Left renal cortex interstitium (tissue), 4 donors: ENCODE measurements at regions not wholly inside any gene's neighbourhood (a gene's known extent, or its start where the extent isn't known, plus 50 kb on each side); places are given as distances from the start of the nearest gene placed in this dataset.
A peak's percentile ranks its signal among the peaks of the same experiment; 100 is the strongest.

ENCODE experiments used
- DNase-seq, 4 donors: peaks; one replicate each; pipeline ENCODE4 v3.0.0-alpha.2; 2013; ENCODE audit warnings: low read depth in 4 of 4, low spot score in 2 of 4, missing footprints in 1 of 4

DNA sequence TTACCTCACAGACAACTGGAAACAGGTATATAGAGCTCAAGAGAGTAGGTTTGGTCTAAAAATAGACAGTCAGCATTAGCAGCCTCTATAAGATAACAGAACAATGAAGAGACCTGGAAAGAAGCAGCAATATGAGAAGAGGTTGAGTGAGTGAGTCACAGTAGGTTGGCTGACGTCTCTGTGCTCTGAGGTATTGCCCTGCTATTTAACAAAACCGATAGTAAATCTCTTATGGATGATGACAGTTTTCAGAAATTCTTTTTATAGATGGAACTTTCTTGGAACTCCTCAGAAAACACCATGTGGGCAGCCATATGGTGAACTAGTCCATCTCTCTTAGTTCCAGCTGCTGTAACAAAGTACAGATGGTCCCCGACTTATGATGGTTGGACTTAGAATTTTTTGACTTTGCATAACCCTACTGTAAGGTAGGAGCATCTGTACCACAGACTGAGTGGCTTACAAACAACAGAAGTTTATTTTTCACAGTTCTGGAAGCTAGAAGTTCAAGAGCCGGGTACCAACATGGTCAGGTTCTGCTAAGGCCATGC is 123.5 kb downstream of the MBD2 start:
- DNase-seq: no peak

DNA sequence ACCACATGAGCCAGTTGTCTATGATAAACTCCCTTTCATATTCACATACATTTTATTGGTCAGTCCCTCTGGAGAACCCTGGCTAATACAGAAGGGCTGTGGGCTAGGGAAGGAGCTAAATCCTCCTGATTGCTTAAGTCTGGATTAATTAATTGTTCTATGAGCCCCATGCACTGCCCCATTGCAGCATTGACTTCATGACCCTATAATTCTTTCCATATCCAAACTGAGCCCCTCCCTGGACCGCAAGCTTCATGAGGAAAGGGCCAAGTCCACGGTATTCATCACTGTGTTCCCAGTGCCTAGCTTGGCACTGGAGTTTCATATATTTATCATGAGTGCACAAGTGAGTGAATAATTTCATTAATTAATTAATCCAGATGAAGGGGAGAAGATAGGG is 124.0 kb downstream of the MBD2 start:
- no peak for DNase-seq

DNA sequence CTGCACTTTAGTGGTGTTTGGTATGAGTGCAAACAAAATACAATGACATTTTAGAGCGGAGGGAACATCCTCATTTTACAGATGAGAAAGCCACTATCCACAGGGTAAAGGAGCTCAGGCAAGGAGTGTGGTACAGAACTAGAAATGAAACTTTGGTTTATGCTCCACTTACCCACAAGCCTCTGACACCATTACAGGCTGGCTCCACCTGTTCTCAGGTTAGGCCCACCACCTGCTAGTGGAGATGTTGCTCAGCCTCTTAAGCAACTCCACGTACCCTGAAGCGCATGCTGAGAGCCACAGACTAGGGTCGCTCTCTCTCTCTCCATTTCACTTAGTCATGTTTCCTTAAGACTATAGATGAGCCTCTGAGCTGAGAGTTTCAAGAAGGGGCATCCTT is 130.0 kb downstream of the MBD2 start:
- DNase-seq: no peak

DNA sequence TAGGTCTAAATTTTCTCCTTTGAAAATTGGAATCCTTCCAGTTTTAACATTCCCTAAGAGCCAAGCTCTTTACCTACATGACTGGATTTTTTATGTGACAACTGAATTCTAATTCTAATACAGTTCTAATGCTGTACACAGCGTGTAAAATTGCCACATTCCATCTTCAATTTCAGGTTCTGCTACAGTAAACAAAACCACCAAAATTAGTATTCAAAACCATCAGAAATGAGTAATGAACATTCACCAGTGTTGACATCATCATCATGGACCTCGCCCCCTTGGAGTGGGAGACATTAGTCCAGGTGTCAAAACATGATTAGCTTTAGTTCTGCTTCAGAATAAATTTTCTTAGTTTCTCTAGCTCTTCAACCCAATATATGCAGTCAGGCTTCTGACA is 133.6 kb downstream of the MBD2 start:
- DNase-seq: no peak

DNA sequence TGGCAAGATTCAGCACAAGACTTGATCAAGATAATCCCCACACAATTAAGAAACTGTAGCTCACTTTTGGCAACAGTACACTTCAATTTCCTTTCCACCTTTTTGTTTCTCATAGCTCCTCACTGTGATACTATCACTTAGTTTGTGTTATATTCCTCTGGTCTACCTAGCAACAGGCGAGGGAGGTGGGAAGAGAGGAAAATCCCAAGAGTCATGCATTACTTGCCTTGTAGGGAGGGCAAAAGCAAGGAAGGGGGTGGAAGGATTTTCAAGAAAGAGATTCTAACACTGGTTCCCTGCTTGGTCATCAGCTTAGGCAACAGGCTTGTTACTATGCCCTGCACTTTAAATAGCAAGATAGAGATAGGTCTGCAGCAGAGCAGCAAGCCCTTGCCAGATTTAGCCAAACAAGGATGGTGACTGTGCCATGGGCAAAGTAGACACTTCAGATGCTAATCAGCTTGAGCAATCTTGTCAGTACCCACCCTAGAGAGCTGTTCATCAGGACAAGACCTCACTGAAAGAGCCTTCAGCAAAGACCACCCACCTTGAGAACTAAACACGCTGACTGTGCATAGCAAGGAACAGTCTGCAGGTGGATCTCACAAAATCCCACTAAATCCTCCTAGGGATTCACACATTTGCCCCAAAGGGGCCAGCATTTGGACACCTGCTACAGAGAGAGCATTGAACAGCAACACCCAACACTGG is 134.6 kb downstream of the MBD2 start:
- DNase-seq: no peak

DNA sequence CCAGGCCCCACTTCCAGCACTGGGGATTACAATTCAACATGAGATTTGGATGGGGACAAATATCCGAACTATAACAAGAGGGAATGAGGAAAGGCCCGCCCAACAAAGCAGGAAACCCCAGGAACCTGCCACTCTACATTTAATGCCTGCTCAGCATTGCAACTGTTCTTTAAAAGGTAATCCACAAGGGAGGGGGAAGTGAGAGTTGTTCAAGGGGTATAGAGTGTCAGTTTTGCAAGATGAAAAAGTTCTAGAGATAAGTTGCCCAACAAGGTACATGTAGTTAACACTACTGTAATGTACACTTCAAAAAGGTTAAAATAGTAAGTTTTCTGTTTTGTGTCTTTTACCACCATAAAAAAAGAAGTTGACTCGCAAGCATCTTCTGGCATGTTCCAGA is 137.6 kb downstream of the MBD2 start:
- no peak for DNase-seq

DNA sequence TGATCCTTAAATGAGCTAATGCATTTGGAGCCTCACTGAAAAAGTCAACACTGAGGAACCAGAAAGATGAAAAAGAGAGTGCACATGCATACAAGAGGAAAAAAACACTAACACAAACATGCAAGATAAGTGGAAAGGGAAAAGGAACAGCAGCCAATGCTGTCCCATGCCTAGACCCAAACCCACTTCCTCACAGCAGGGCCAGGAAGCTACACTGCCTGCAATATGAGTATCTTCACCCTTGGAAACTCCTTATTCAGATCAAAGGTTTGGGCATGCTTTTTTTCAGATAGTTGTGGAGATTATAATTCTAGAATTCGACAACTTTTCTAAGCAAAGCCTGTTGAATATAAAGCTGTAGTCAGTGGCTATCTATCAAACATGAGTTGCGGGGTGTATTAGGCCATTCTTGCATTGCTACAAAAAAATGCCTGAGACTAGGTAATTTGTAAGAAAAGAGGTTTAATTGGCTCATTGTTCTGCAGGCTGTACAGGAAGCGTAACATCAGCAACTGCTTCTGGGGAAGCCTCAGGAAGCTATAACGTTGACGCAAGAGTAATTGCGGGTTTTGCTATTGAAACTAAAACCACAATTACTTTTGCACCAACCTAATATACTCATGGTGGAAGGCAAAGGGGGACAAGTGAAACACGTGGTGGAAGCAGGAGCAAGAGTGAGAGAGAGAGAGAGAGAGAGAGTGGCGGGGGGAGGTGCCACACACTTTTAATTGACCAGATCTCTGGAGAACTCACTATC is 138.2 kb downstream of the MBD2 start:
- DNase-seq: no peak

DNA sequence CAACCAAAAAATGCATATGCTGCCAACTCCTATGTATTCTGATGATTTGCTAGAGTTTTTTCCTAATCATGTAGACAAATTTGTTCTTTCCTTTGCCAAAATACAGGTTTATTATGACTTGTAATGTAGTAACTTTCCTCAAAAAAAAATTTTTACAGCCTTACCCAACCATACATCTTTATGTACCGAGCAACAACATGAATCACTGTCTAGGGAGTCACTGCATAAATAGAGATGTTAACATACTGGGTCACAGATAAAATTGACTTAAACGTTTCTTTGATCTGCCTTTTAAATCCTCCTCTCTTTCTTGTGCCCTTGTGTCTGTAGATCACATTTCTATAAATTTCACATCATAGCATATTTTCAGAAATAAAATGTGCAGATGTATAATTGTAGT is 143.6 kb downstream of the MBD2 start:
- no peak for DNase-seq

DNA sequence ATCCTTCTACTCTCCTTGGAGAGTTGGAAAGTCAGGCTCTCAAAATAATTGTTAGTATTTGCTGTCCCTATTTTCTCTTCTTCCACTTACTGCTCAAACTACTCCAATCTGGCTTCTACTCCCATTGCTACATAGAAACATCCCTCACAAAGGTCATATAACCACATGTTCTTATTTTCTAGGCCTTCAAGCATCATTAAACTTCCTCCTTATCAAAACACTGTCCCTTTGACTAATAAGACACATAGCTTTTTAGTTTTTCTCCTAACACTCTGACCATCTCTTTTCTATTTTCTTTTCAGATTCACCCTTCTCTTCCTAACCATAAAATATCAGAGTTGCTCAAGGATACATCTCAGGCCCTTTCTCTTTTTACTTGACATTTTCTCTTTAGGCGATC is 148.3 kb downstream of the MBD2 start:
- DNase-seq: peak in 1 of 4 donors; percentile 21

DNA sequence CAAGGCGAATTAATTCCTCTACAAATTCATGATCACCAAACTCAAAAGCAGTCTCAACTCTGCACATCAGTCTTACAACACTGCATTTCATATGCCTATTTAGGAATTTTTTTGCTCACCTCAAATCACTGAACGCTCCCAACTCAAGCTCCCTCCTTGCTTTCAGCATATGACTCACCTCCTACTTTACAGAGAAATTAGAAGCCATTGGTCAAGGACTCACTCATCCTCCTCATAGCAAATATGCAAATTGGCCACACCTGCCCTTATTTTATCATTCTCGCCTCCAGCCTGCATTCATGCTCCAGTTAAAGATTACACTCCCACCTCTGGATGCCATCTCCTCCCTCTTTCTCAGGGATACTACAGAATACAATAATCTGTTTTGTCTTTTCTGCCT is 148.8 kb downstream of the MBD2 start:
- DNase-seq: no peak

DNA sequence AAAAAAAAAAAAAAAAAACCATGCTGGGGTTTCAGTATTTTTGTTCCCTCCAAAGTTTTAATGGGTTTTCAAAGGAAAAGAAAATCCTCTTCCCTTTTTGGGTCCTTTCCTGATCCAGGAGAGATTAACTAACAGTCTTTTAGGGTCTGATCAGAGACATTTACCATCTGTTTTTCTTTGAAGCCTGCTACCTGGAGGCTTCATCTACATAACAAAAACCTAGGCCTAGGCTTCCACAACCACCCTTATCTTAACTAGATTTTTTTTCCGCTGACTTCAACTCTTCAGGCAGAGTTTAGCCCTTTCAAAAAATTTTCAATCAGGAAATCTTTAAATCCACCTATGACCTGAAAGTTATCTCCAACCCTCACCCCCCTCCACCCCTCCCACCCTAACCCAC is 154.7 kb downstream of the MBD2 start:
- no peak for DNase-seq

DNA sequence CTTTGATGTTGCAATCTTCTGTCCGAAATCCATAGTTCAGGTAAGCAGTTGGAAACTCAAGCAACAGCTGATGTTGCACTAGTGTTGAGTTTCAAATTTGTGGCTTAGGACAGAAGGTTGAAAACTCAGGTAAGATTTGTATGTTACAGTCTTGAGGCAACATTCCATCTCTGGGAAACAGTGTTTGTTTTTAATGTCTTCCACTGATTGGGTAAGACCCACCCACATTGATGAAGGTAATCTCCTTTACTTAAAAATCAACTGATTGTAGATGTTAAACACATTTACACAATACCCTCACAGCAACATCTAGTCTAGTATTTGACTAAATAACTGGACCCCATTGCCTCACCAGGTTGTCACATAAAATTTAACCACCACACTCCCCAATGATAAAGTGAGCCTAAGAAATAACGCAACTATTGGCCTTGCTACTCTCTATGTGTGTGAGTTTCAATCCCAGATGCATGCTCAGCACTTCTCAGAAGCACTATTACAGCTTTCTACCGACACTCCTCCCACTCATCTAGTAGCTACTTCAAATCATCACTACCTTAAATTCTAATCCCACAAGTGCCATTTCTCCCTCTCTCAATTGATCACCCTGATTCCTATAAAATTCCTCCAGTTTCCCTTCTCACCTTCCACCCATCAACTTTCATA is 164.0 kb downstream of the MBD2 start:
- DNase-seq: no peak

DNA sequence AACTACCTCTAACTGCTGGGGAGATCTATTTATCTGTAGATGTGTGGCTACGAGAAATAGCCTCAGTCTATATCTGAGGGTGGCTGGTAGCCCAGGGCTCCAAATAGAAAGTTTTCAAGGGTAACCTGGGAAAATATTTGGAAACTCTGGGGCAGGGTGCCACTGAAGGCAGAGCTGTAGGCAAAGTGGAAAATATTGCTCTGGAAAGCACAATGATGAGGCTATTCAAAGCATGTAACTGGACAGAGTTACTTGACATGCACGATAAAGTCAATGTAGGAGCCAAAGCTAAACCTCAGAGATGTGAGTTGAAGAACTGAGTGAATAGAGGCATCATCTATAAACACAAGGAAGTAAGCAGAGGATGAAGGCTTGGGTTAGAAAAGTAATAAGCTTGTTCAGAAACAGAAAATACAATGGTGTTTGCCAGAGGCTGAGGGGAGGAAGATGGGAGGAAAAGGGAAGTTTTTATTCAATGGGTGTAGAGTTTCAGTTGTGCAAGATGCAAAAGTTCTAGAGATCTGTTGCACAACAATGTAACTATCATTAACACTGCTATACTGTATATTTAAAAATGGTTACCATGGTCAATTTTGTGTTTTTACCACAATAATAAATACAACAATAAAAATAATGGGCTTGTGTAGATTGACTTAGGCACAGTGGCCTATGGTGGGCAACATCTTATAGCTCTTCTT is 171.6 kb downstream of the MBD2 start:
- no peak for DNase-seq

DNA sequence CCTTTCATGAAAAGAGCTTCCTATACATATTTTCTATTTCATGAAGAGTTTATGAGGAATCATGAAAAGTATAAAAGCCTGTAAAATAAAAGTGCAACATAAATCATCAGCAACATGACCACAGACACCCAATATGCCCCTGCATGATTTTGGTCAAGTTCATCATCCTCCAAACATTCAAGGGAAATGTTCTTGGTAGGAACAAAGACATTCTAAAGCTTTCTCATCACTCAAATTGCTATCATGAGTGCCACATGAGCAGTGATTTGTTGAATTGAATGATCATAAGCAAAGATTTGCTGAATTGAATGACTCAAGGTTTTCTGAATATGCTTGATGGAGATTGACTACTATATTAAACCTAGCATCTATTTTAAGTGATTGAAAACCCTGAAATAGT is 172.2 kb downstream of the MBD2 start:
- DNase-seq: no peak

DNA sequence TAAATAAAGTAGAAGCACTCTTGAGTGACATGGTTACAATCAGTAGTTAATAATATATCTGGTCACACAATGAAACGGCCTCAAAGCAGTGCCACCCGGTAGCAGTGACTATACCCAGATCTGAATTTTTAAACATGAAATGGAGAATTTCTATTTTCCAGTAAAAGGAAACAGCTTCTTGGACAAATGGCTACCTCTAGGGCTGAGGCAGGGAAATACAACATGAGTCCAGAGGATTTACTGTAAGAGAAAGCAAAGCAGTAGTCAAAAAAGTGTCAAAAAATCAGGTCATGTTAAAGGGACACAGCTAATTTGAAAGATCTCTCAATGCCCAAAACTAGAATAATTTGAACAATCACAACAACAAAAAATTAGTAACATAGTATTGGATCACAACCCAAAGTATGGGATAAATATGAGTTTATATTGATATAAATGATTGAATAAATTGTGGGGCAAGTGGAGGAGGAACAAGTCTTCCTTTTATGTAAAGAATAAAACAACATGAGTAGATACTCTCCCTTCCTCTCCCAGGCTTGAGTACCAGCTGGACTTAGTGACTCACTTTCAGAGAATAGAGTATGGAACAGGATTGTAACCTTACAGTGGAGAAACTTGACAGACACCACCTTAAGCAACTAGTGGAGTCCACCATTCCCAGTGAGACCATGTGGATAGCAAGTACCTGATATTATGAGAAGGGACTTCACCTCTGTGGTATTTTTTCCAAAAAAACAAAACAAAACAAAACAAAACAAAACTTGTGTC is 180.8 kb downstream of the MBD2 start:
- no peak for DNase-seq

DNA sequence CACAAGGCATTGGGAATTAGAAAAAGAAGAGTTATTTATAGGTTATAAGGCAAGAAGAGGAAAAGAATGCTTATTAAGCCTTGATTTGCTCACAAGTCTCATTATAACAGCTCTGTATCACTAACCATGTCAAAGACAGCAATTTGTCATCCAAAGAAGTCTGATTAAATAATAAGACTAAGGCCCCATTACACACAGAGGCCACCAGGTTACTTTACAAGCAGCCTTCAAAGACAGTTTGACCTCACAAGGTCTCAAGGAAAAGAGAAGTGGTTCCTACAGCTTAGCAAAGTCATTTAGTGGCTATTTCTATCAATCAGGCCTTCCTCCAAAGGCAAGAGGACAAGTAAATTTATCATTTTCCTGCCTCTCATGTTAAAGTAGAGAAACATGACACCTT is 188.5 kb downstream of the MBD2 start:
- peak in 2 of 4 donors; percentile 8 to 10 for DNase-seq

DNA sequence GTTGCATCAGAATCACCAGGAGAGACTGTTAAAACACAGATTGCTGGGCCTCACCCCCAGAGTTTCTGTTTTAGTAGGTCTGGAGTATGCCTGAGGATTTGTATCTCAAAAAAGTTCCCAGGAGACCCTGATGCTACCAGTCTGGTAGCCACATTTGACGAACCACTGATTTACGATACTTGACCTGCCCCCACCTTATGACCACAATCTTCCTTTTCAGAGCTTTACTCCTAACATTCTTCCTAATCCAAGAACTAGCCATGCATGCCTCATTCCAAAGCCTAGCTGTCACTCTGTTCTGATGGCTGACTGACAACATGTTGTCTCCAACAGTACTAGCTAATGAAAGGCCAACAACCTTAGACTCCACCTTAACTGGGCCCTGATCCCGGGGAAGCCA is 191.4 kb downstream of the MBD2 start:
- DNase-seq: no peak

DNA sequence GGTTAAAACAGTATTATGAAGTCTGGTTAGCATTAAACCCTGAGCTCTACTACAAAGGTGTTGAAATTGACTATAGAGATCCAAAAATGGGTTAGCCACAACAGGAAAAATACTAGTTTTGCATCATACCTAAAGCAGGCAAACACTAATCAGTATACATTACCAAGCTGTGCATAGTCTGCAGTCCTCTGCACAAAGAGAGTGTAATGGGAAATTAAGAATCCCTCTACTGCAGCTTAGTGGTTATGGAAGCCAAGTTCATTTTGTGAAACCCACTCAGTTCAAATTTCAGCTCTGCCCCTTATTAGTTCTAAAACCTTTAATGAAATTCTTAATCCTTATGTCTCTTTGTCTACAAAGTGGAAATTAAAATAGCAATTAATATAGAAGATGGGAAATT is 192.1 kb downstream of the MBD2 start:
- DNase-seq: no peak

DNA sequence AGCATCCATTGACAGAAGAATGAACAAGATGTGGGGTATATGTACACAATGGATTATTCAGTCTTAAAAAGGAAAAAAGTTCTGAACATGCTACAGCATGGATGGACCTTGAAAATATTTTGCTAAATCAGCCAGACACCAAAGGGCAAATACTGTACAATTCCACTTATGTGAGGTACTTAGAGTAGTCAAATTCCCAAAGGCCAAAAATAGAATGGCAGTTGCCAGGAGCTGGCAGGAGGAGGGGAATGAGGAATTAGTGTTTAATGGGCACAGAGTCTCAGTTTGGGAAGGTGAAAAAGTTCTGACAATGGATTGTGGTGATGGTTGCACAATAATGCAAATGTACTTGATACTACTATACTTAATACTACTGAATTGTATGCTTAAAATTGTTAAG is 193.2 kb downstream of the MBD2 start:
- no peak for DNase-seq

DNA sequence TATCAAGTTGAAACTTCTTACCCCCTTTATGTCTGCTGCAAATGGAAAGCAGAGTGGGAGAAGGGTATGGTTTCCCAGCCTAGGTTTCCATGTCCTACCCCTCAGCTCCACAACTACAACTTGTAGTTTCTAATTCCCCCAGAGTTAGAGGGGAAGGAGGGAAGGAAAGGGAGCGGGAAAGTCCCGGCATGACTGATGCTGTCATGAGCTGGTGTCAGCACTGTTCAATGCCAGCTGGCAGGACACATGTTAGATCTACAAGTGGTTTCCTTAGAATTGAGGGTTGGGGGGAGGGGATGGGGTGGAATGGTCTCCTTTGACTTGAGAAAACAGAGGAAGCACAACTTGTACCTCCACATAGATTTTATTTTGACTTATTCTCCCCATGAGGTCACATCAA is 194.0 kb downstream of the MBD2 start:
- no peak for DNase-seq
